ENCODE measurements at regions not wholly inside any gene's neighbourhood (a gene's known extent, or its start where the extent isn't known, plus 50 kb on each side); places are given as distances from the start of the nearest gene placed in this dataset.

DNA sequence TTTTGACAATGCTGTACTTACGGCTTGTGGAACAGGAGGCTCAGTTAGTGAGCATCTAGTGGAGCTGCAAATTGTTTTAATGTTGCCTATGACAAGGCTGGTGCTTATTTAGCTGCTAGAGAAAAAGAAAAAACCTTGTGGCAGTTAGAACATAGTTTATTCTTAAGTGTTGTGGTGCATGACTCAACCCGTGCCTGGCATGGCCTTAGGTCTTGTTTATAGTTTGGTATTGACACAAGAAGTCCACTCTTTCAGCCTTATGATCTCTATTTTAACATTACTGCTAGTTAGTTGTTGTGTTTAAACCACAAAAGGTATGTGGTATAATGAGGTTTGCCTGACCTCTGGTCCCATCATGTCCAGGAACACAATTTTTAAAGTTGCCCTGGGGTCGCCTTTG lies 744.6 kb downstream of the FAM181B start:
- H3K4me3 ChIP-seq (ENCODE audit: low read length) = no peak overlapping the region
- H3K4me1 ChIP-seq (ENCODE audit: control insufficient read depth, low read length) = no peaks in the 10 kb centered on the region
- no peaks in the 10 kb centered on the region for H3K79me2 ChIP-seq (ENCODE audit: control insufficient read depth, low read length)
- no peaks in the 10 kb centered on the region for H3K36me3 ChIP-seq (ENCODE audit: control insufficient read depth, low read length)
- no peak overlapping the region for H3K27ac ChIP-seq (ENCODE audit: low read depth, low read length)
- H3K9me3 ChIP-seq (ENCODE audit: control insufficient read depth, insufficient read depth, low read length) = no peaks in the 10 kb centered on the region
- no peaks in the 10 kb centered on the region for H3F3A ChIP-seq (ENCODE audit: control insufficient read depth, insufficient read depth)
- H4K20me1 ChIP-seq (ENCODE audit: control insufficient read depth, insufficient read depth, low read depth, low read length) = no peaks in the 10 kb centered on the region
- no peaks in the 10 kb centered on the region for H3K27me3 ChIP-seq (ENCODE audit: control insufficient read depth, low read length)
- no peaks in the 10 kb centered on the region for H3K9me2 ChIP-seq (replicated peaks; ENCODE audit: control insufficient read depth, low read length)
- H3K4me2 ChIP-seq (ENCODE audit: low read length) = no peak overlapping the region
- no peak for TF ChIP-seq EZH2phosphoT487 (IDR thresholded peaks at IDR 0.05; ENCODE audit: borderline replicate concordance, low read length)
- TF ChIP-seq, protein P1, sequence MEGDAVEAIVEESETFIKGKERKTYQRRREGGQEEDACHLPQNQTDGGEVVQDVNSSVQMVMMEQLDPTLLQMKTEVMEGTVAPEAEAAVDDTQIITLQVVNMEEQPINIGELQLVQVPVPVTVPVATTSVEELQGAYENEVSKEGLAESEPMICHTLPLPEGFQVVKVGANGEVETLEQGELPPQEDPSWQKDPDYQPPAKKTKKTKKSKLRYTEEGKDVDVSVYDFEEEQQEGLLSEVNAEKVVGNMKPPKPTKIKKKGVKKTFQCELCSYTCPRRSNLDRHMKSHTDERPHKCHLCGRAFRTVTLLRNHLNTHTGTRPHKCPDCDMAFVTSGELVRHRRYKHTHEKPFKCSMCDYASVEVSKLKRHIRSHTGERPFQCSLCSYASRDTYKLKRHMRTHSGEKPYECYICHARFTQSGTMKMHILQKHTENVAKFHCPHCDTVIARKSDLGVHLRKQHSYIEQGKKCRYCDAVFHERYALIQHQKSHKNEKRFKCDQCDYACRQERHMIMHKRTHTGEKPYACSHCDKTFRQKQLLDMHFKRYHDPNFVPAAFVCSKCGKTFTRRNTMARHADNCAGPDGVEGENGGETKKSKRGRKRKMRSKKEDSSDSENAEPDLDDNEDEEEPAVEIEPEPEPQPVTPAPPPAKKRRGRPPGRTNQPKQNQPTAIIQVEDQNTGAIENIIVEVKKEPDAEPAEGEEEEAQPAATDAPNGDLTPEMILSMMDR (IDR thresholded peaks at IDR 0.05; ENCODE audit: low read depth, low read length, poor library complexity, severe bottlenecking) = no peak

DNA sequence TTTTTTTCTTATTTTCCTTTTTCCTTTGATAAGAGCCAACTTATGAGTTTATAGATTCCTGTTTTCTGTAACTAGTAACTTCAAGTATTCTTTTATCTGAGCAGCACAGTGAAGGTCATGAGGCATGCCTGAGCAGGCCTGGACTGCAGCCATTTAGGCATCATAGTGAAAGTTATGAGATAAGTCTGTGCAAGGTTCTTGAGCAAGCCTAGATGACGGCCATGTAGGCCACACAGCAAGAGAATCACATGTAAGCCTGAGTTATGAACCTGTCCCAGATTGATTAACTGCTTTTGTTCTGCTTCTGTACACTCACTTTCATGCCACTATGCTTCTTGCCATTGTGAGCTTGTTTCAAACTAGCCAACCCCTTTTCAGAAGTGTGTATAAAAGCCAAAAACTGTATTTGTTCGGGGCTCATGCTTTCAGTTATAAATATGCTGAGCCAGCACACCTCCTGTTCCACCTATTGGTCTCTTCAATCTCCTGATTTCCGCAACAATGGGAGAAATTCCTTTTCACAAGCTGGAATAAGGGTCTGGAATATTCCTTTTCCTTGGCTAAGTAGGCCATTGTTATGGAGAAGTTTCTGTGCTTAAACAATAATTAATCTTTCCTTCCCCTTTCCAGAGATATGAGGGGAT lies 745.7 kb downstream of the FAM181B start:
- TF ChIP-seq EZH2phosphoT487 (IDR thresholded peaks at IDR 0.05; ENCODE audit: borderline replicate concordance, low read length) = no peak
- TF ChIP-seq, protein P1 (IDR thresholded peaks at IDR 0.05; ENCODE audit: low read depth, low read length, poor library complexity, severe bottlenecking) = no peak

DNA sequence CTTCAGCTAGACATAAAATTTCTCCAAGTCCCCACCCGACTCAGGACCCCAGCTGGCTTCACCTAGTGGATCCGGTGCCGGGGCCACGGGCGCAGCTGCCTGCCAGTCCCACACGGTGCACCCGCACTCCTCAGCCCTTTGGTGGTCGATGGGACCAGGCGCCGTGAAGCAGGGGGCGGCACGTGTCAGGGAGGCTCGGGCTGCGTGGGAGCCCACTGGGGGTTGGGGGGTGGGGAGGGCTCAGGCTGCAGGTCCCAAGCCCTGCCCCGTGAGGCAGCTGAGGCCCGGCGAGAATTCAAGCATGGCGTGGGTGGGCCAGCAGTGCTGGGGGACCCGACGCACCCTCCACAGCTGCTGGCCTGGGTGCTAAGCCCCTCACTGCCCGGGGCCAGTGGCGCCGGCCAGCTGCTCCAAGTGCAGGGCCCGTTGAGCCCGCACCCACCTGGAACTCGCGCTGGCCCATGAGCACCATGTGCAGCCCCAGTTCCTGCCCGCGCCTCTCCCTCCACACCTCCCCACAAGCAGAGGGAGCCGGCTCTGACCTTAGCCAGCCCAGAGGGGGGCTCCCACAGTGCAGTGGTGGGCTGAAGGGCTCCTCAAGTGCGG lies 747.0 kb downstream of the FAM181B start:
- no peak overlapping the region for H3K27ac ChIP-seq (ENCODE audit: low read depth, low read length)
- H3K9me3 ChIP-seq (ENCODE audit: control insufficient read depth, insufficient read depth, low read length) = no peaks in the 10 kb centered on the region
- no peaks in the 10 kb centered on the region for H3K4me1 ChIP-seq (ENCODE audit: control insufficient read depth, low read length)
- no peak overlapping the region for H3K4me2 ChIP-seq (ENCODE audit: low read length)
- no peak overlapping the region for H3K4me3 ChIP-seq (ENCODE audit: low read length)
- no peaks in the 10 kb centered on the region for H4K20me1 ChIP-seq (ENCODE audit: control insufficient read depth, insufficient read depth, low read depth, low read length)
- TF ChIP-seq, protein P1 (IDR thresholded peaks at IDR 0.05; ENCODE audit: low read depth, low read length, poor library complexity, severe bottlenecking) = no peak
- TF ChIP-seq EZH2phosphoT487 (IDR thresholded peaks at IDR 0.05; ENCODE audit: borderline replicate concordance, low read length) = no peak
- H3K9me2 ChIP-seq (replicated peaks; ENCODE audit: control insufficient read depth, low read length) = no peaks in the 10 kb centered on the region
- H3F3A ChIP-seq (ENCODE audit: control insufficient read depth, insufficient read depth) = no peaks in the 10 kb centered on the region
- H3K27me3 ChIP-seq (ENCODE audit: control insufficient read depth, low read length) = no peaks in the 10 kb centered on the region
- H3K36me3 ChIP-seq (ENCODE audit: control insufficient read depth, low read length) = no peaks in the 10 kb centered on the region
- no peaks in the 10 kb centered on the region for H3K79me2 ChIP-seq (ENCODE audit: control insufficient read depth, low read length)

More for the DNA sequence above, 745.7 kb downstream of the FAM181B start:
- Histone ChIP-seq H3K4me1 (ENCODE audit: control insufficient read depth, low read length) (no peaks in the 10 kb centered on the region), H3K79me2 (ENCODE audit: control insufficient read depth, low read length) (no peaks in the 10 kb centered on the region), H3K36me3 (ENCODE audit: control insufficient read depth, low read length) (no peaks in the 10 kb centered on the region), H3K9me3 (ENCODE audit: control insufficient read depth, insufficient read depth, low read length) (no peaks in the 10 kb centered on the region), H3K4me3 (ENCODE audit: low read length) (no peak overlapping the region), H3F3A (ENCODE audit: control insufficient read depth, insufficient read depth) (no peaks in the 10 kb centered on the region), H3K27ac (ENCODE audit: low read depth, low read length) (no peak overlapping the region), H3K9me2 (replicated peaks; ENCODE audit: control insufficient read depth, low read length) (no peaks in the 10 kb centered on the region), H3K27me3 (ENCODE audit: control insufficient read depth, low read length) (no peaks in the 10 kb centered on the region), H3K4me2 (ENCODE audit: low read length) (no peak overlapping the region), H4K20me1 (ENCODE audit: control insufficient read depth, insufficient read depth, low read depth, low read length) (no peaks in the 10 kb centered on the region)
